Neural cell (in vitro differentiated cells): ENCODE measurements at regions not wholly inside any gene's neighbourhood (a gene's known extent, or its start where the extent isn't known, plus 50 kb on each side); places are given as distances from the start of the nearest gene placed in this dataset.

Experiments
- H2AFZ ChIP-seq: fragments of 200-600, 300-800 bp; sonication (generic), shearing (Covaris generic); 2 replicates; pipeline ENCODE4 v1.6.0; 2014; ENCODE audit warnings: low read depth, mild to moderate bottlenecking, antibody characterized with exemption, low read length, moderate library complexity
- H3F3A ChIP-seq: fragments of 200-600 bp; shearing (Covaris generic); 2 replicates; pipeline ENCODE4 v1.6.1; 2016; ENCODE audit warnings: mild to moderate bottlenecking, moderate library complexity, mixed read lengths, antibody characterized with exemption, low read length; ENCODE audit not compliant: insufficient read depth, poor library complexity, severe bottlenecking
- H3K27ac ChIP-seq: fragments of 200-600, 300-800 bp; sonication (generic), shearing (Covaris generic); 2 replicates; pipeline ENCODE4 v1.5.1; 2014; ENCODE audit warnings: mild to moderate bottlenecking, low read length, moderate library complexity
- H3K27me3 ChIP-seq: fragments of 300-800, 200-600 bp; sonication (generic), shearing (Covaris generic); 2 replicates; pipeline ENCODE4 v1.6.0; 2014; ENCODE audit warnings: mild to moderate bottlenecking, low read depth, low read length, moderate library complexity; ENCODE audit not compliant: insufficient read depth
- H3K36me3 ChIP-seq: fragments of 300-800, 200-600 bp; sonication (generic), shearing (Covaris generic); 2 replicates; pipeline ENCODE4 v1.5.1; 2014; ENCODE audit warnings: mild to moderate bottlenecking, antibody characterized with exemption, low read length, moderate library complexity; ENCODE audit not compliant: insufficient read depth
- H3K4me2 ChIP-seq: fragments of 300-800, 200-600 bp; sonication (generic), shearing (Covaris generic); 2 replicates; pipeline ENCODE4 v1.6.0; 2014; ENCODE audit warnings: mild to moderate bottlenecking, low read length
- H3K4me3 ChIP-seq: fragments of 300-800, 200-600 bp; sonication (generic), shearing (Covaris generic); 2 replicates; pipeline ENCODE4 v1.5.1; 2014; ENCODE audit warnings: mild to moderate bottlenecking, low read length, moderate library complexity
- H3K79me2 ChIP-seq: fragments of 200-600 bp; shearing (Covaris generic); replicated peaks from 2 replicates; pipeline ENCODE4 v1.6.0; 2014; ENCODE audit warnings: mild to moderate bottlenecking, low read length, moderate library complexity; ENCODE audit not compliant: insufficient read depth
- H3K9ac ChIP-seq: fragments of 300-800, 200-600 bp; sonication (generic), shearing (Covaris generic); 2 replicates; pipeline ENCODE4 v1.6.1; 2016; ENCODE audit warnings: mild to moderate bottlenecking, low read length, mixed read lengths
- H3K9me2 ChIP-seq: fragments of 200-600 bp; shearing (Covaris generic); 2 replicates; pipeline ENCODE4 v1.6.1; 2016; ENCODE audit warnings: mild to moderate bottlenecking, low read length, mixed read lengths; ENCODE audit not compliant: insufficient read depth
- H3K9me3 ChIP-seq: fragments of 200-600, 300-800 bp; sonication (generic), shearing (Covaris generic); 2 replicates; pipeline ENCODE4 v1.6.1; 2016; ENCODE audit warnings: mild to moderate bottlenecking, mixed run types, low read length, moderate library complexity, mixed read lengths
- H4K20me1 ChIP-seq: fragments of 200-600 bp; shearing (Covaris generic); 2 replicates; pipeline ENCODE4 v1.6.1; 2016; ENCODE audit warnings: mild to moderate bottlenecking, mixed run types; ENCODE audit not compliant: insufficient read depth
- CTCF ChIP-seq: fragments of 450-650 bp; IDR thresholded peaks from 2 replicates; pipeline ENCODE4 v1.5.1; 2014; ENCODE audit warnings: antibody characterized with exemption, mild to moderate bottlenecking, moderate library complexity; ENCODE audit not compliant: poor library complexity, severe bottlenecking
- EP300 ChIP-seq: fragments of 450-650 bp; conservative IDR thresholded peaks from 2 replicates; pipeline ENCODE4 v1.6.1; 2014; ENCODE audit warnings: antibody characterized with exemption, mild to moderate bottlenecking, moderate library complexity; ENCODE audit not compliant: poor library complexity, severe bottlenecking
- EZH2 ChIP-seq: fragments of 200-600, 300-800 bp; shearing (Covaris generic), sonication (generic); IDR thresholded peaks from 2 replicates; pipeline ENCODE4 v1.6.1; 2014; ENCODE audit warnings: antibody characterized with exemption, low read length, borderline replicate concordance, mild to moderate bottlenecking; ENCODE audit not compliant: insufficient read depth, poor library complexity, severe bottlenecking
- MXI1 ChIP-seq: fragments of 450-650 bp; conservative IDR thresholded peaks from 2 replicates; pipeline ENCODE4 v1.6.1; 2014; ENCODE audit warnings: antibody characterized with exemption, mild to moderate bottlenecking; ENCODE audit not compliant: poor library complexity, severe bottlenecking
- POLR2AphosphoS5 ChIP-seq: IDR thresholded peaks from 2 replicates; pipeline ENCODE4 v1.6.1; 2012
- RAD21 ChIP-seq: fragments of 450-650 bp; conservative IDR thresholded peaks from 2 replicates; pipeline ENCODE4 v1.6.1; 2014; ENCODE audit warnings: antibody characterized with exemption, mild to moderate bottlenecking, moderate library complexity
- REST ChIP-seq: IDR thresholded peaks from 2 replicates; pipeline ENCODE4 v1.6.1; 2012; ENCODE audit warnings: borderline replicate concordance
- SMC3 ChIP-seq: fragments of 450-650 bp; conservative IDR thresholded peaks from 2 replicates; pipeline ENCODE4 v1.6.1; 2014; ENCODE audit warnings: antibody characterized with exemption, mild to moderate bottlenecking, moderate library complexity; ENCODE audit not compliant: poor library complexity
- TAF1 ChIP-seq: IDR thresholded peaks from 2 replicates; pipeline ENCODE4 v1.6.1; 2012; ENCODE audit warnings: low read depth

- Histone ChIP-seq H3K9me3 (no peaks in the 10 kb centered on the region), H4K20me1 (no peaks in the 10 kb centered on the region), H3K36me3 (no peaks in the 10 kb centered on the region), H3K4me2 (no peak overlapping the region), H3F3A (no peaks in the 10 kb centered on the region), H3K9me2 (no peaks in the 10 kb centered on the region), H2AFZ (no peak overlapping the region), H3K9ac (no peak overlapping the region), H3K79me2 (no peaks in the 10 kb centered on the region), H3K27me3 (no peaks in the 10 kb centered on the region), H3K27ac (no peak overlapping the region), H3K4me3 (no peak overlapping the region)
- TF ChIP-seq EZH2 (no peak), EP300 (no peak), REST (no peak), MXI1 (no peak), RAD21 (no peak), TAF1 (no peak), CTCF (no peak), SMC3 (no peak)
Measured at GRCh38 chr9:79431019-79431679, 140.6 kb upstream of the TLE4 start.

- Histone ChIP-seq H2AFZ (no peak overlapping the region), H4K20me1 (no peaks in the 10 kb centered on the region), H3F3A (no peaks in the 10 kb centered on the region), H3K9ac (no peak overlapping the region), H3K9me3 (no peaks in the 10 kb centered on the region), H3K79me2 (no peaks in the 10 kb centered on the region), H3K4me3 (no peak overlapping the region), H3K4me2 (no peak overlapping the region), H3K9me2 (no peaks in the 10 kb centered on the region), H3K27ac (no peak overlapping the region), H3K27me3 (no peaks in the 10 kb centered on the region), H3K36me3 (no peaks in the 10 kb centered on the region)
- TF ChIP-seq CTCF, result no peak
- TF ChIP-seq POLR2AphosphoS5, result no peak
- no peak for TF ChIP-seq EP300
- TF ChIP-seq SMC3, result no peak
- TF ChIP-seq REST, result no peak
- TF ChIP-seq MXI1, result no peak
- TF ChIP-seq EZH2, result no peak
- TF ChIP-seq RAD21, result no peak
- no peak for TF ChIP-seq TAF1
Measured at GRCh38 chr9:79432485-79432884, 139.3 kb upstream of the TLE4 start.
